Pancreas (tissue), 10 donors: ENCODE measurements at regions not wholly inside any gene's neighbourhood (a gene's known extent, or its start where the extent isn't known, plus 50 kb on each side); places are given as distances from the start of the nearest gene placed in this dataset.

Experiments used
- ATAC-seq, 4 donors: fragments of 200-7000 bp; cut with Tn5 transposase; one replicate each; pipeline versions ENCODE4 v1.8.0 to v1.9.1; 2020; ENCODE audit warnings: mild to moderate bottlenecking in 4 of 4, moderate library complexity in 4 of 4
- DNase-seq, 6 donors: peaks; one replicate each; pipeline ENCODE4 v3.0.0-alpha.2; 2020
- FAIRE-seq: peaks from 2 replicates; lab custom pipeline; 2012; peaks lifted over from hg19 to GRCh38; lab: Jason Lieb, UNC
- H3K27ac ChIP-seq, 4 donors: fragments of 200-600 bp; sonication (generic); 1 replicate in 3 of 4; 2 replicates in 1 of 4; pipeline versions ENCODE4 v1.5.0 to v1.8.0; 2020
- H3K27me3 ChIP-seq, 4 donors: fragments of 200-600 bp; one replicate each; pipeline ENCODE4 v1.8.0; 2021
- H3K36me3 ChIP-seq, 3 donors: fragments of 200-600 bp; sonication (generic) in 1 of 3; one replicate each; pipeline versions ENCODE4 v1.5.0 to v1.8.0; 2020 to 2021
- H3K4me1 ChIP-seq, 3 donors: fragments of 200-600 bp; one replicate each; pipeline ENCODE4 v1.8.0; 2021
- H3K4me3 ChIP-seq, 4 donors: fragments of 200-600 bp; sonication (generic) in 2 of 4; one replicate each; pipeline versions ENCODE4 v1.5.0 to v1.8.0; 2020 to 2021
- H3K9me3 ChIP-seq, 4 donors: fragments of 200-600 bp; one replicate each; pipeline ENCODE4 v1.8.0; 2021
- WGBS, 2 donors: extraction: QIAGEN DNeasy Blood & Tissue Kit; methylation state at CpG; one replicate each; pipeline ENCODE4 v1.1.7; 2013; 5-methylcytosine and 5-hydroxymethylcytosine counted together
- intact Hi-C, 3 donors: fragments of 100-400 bp; cut with DNase I; formaldehyde crosslinking; loops; one replicate each; pipeline versions ENCODE4 v1.11.1 to v1.14.2; 2022
- TF ChIP-seq, protein P1 (sequence below), 4 donors: fragments of 200-600 bp; sonication (generic) in 3 of 4; IDR thresholded peaks; one replicate each; pipeline versions ENCODE4 v1.5.0 to v1.8.0; 2021; ENCODE audit warnings: antibody characterized with exemption in 4 of 4
- donor health status: healthy with polysubstance abuse.
- donor health status: DM: no; HTN: no; CAD: no; lungs with moderate emphysema.
- donor health status: DM: no; HTN: no; CAD: no.
- donor health status: control.
- donor health status: control.
- donor health status: Bipolar disorder and iron deficiency.
- donor health status: DM: yes; HTN: yes; CAD: no.
- donor health status: DM: no; HTN: no; CAD: no.
- donor health status: DM: no; HTN: no; CAD: no.
- donor health status: DM: yes; HTN: yes; CAD: no.

DNA sequence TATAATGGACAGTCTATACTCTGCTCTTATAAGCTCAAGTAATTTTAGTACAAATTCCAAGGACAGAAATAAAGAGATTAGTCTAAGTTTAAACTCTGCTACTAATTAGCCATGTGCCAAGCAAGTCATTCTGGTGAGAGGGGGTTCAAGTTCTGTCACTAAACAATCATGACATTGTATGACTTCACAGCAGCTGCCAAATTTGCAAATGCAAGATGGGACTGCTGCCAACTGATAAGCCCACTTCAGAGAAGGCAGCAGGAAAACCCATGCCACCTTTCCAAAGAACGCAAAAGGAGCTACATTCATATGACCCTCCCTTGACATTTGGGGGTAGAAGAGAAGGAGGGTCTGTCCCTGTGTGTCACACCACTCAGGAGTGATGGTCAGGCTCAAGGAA is 60.7 kb upstream of the RFXAP start:
- intact Hi-C loops, result no loop called here
- 13 to 23% methylated on average over 1 of the region's 1 CpG for WGBS, 2 donors
- no peak for FAIRE-seq
- Histone ChIP-seq H3K4me1 (no peaks in the 10 kb centered on the region), H3K27ac (no peak overlapping the region), H3K4me3 (no peak overlapping the region), H3K36me3 (no peaks in the 10 kb centered on the region), H3K27me3 (no peaks in the 10 kb centered on the region), H3K9me3 (no peaks in the 10 kb centered on the region)
- TF ChIP-seq, protein P1, sequence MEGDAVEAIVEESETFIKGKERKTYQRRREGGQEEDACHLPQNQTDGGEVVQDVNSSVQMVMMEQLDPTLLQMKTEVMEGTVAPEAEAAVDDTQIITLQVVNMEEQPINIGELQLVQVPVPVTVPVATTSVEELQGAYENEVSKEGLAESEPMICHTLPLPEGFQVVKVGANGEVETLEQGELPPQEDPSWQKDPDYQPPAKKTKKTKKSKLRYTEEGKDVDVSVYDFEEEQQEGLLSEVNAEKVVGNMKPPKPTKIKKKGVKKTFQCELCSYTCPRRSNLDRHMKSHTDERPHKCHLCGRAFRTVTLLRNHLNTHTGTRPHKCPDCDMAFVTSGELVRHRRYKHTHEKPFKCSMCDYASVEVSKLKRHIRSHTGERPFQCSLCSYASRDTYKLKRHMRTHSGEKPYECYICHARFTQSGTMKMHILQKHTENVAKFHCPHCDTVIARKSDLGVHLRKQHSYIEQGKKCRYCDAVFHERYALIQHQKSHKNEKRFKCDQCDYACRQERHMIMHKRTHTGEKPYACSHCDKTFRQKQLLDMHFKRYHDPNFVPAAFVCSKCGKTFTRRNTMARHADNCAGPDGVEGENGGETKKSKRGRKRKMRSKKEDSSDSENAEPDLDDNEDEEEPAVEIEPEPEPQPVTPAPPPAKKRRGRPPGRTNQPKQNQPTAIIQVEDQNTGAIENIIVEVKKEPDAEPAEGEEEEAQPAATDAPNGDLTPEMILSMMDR (IDR thresholded peaks at IDR 0.05), result no peak
- peak in 3 of 4 donors; percentile 36 to 58 (median 48) for ATAC-seq
- DNase-seq, result peak in 2 of 6 donors; percentile 23 to 46

DNA sequence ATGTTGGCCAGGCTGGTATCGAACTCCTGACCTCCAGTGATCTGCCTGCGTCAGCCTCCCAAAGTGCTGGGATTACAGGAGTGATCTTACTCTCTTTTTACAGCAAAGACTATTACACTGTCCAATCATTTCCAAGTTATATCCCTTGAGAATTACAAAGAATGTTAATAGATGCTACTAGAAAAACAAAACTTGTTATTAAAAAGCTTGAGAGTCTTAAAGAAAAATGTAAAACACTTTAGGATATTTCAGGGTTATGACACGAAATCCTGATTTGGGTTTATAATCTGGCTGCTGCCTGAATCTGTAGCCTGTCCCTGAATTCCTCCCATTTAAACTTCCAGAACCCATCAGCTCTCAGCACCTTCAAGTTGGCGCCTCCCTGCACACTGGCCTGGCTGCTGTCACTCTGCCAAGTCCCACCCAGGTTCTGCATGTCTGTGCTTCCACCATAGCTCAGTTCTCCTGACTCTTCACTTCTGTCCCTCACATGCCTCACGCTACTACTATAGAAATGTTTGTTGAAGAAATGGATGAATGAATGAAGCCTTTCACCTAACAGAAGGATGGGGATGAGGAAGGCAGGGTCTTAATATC is 55.8 kb upstream of the RFXAP start:
- DNase-seq, result no peak
- H3K27ac ChIP-seq, result no peak overlapping the region
- no peak for FAIRE-seq

DNA sequence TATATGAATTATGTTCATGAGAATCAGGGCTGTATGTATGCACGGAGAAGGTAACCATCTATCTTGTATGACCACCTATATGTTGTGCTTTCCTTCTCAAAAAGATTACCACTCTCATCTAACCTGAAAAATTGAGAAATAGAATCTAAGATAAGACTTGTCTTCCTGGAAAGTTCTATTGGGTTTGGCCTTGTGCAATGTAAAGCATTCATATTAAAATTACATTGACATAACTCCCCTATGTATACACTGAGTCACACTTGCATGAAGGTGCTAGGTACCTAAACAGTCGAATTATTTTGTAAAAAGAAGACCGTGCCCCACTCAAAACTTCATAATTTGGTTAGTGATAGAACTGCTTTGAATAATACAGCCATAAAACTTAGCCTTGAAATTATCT is 54.5 kb upstream of the RFXAP start:
- Histone ChIP-seq H3K9me3 (no peaks in the 10 kb centered on the region), H3K27ac (no peak overlapping the region), H3K27me3 (no peaks in the 10 kb centered on the region), H3K4me3 (no peak overlapping the region), H3K4me1 (no peaks in the 10 kb centered on the region), H3K36me3 (no peaks in the 10 kb centered on the region)
- FAIRE-seq, result no peak
- ATAC-seq, result no peak
- intact Hi-C loops, result no loop called here
- TF ChIP-seq, protein P1 (IDR thresholded peaks at IDR 0.05), result no peak
- WGBS, 2 donors, result 63 to 68% methylated on average over 3 of the region's 3 CpGs
- DNase-seq, result no peak

More for the DNA sequence above, 55.8 kb upstream of the RFXAP start:
- ATAC-seq, result no peak
- Histone ChIP-seq H3K36me3 (no peaks in the 10 kb centered on the region), H3K27me3 (no peaks in the 10 kb centered on the region), H3K4me1 (no peaks in the 10 kb centered on the region), H3K4me3 (no peak overlapping the region), H3K9me3 (no peaks in the 10 kb centered on the region)
- intact Hi-C loops, result no loop called here
- WGBS, 2 donors, result 78 to 87% methylated on average over 5 of the region's 5 CpGs
- TF ChIP-seq, protein P1 (IDR thresholded peaks at IDR 0.05), result no peak

DNA sequence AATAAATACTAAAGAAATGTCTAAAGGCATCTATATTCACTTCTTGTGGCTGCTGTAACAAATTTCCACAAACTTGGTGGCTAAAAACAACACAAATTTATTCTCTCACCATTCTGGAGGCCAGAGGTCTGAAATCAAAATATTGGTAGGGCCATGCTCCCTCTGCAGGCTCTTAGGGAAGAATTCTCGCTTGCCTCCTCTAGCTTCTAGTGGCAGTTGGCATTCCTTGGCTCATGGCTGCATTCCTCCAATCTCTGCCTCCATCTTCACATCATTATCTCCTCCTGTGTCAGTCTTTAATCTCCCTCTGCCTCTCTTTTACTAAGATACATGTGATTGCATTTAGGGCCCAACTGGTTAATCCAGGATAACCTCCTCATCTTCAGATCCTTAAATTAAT is 54.1 kb upstream of the RFXAP start:
- Histone ChIP-seq H3K4me1 (no peaks in the 10 kb centered on the region), H3K4me3 (no peak overlapping the region), H3K9me3 (no peaks in the 10 kb centered on the region), H3K27me3 (no peaks in the 10 kb centered on the region), H3K36me3 (no peaks in the 10 kb centered on the region), H3K27ac (no peak overlapping the region)
- ATAC-seq, result no peak
- TF ChIP-seq, protein P1 (IDR thresholded peaks at IDR 0.05), result no peak
- WGBS, 2 donors, result 0 to 36% methylated on average over 1 of the region's 1 CpG
- FAIRE-seq, result no peak
- intact Hi-C loops, result no loop called here
- DNase-seq, result no peak

DNA sequence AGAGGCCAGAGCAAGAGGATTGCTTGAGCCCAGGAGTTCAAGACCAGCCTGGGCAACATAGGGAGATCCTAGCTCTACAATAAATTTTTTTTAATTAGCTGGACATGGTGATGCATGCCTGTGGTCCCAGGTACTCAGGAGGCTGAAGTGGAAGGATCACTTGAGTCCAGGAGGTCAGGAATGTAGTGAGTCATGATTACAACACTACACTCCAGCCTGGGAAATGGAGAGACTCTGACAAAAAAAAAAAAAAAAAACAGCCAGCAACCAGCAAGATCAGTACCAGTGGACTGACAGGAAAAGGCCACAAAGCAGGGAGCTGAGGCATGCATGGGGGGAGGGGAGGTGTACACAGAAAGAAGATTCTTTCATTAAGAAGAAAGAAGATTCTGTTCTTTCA is 52.7 kb upstream of the RFXAP start:
- H3K27me3 ChIP-seq, result no peaks in the 10 kb centered on the region
- H3K27ac ChIP-seq, result no peak overlapping the region
- no peak for FAIRE-seq
- TF ChIP-seq, protein P1 (IDR thresholded peaks at IDR 0.05), result no peak
- H3K4me1 ChIP-seq, result no peaks in the 10 kb centered on the region
- no peaks in the 10 kb centered on the region for H3K9me3 ChIP-seq
- no peaks in the 10 kb centered on the region for H3K36me3 ChIP-seq
- intact Hi-C loops, result no loop called here
- H3K4me3 ChIP-seq, result no peak overlapping the region
- no peak for ATAC-seq
- DNase-seq, result no peak
